PC-9 (cell line): ENCODE measurements at regions not wholly inside any gene's neighbourhood (a gene's known extent, or its start where the extent isn't known, plus 50 kb on each side); places are given as distances from the start of the nearest gene placed in this dataset.

ENCODE experiments used
- EZH2 ChIP-seq: fragments of 200-600 bp; sonication (generic); IDR thresholded peaks from 2 replicates; pipeline ENCODE4 v1.8.0; 2017; ENCODE audit warnings: antibody characterized with exemption, low read depth
- TF ChIP-seq, protein P1 (sequence below): fragments of 200-600 bp; sonication (generic); conservative IDR thresholded peaks from 2 replicates; pipeline ENCODE4 v1.6.1; 2017; ENCODE audit warnings: mixed run types, antibody characterized with exemption, mild to moderate bottlenecking, moderate library complexity

DNA sequence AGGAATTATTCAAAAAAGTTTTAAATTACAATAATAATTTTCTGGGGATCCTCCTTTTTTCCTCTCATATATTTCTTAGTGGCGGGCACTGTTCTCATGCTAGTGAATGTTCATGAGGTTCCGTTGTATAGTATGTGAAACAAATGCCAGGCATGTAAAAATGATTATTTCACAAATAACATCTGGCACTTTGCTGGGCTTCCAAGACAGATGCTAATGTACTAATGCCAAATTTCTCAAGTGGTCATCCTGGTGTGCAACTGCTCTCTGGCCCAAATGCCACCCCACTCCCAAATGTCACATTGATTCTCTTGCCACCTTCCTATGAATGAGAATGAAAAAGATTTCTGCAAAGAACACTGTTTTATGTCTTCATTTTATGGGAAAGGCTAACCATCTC lies 564.0 kb upstream of the GCFC2 start:
- no peak for TF ChIP-seq EZH2
- TF ChIP-seq, protein P1, sequence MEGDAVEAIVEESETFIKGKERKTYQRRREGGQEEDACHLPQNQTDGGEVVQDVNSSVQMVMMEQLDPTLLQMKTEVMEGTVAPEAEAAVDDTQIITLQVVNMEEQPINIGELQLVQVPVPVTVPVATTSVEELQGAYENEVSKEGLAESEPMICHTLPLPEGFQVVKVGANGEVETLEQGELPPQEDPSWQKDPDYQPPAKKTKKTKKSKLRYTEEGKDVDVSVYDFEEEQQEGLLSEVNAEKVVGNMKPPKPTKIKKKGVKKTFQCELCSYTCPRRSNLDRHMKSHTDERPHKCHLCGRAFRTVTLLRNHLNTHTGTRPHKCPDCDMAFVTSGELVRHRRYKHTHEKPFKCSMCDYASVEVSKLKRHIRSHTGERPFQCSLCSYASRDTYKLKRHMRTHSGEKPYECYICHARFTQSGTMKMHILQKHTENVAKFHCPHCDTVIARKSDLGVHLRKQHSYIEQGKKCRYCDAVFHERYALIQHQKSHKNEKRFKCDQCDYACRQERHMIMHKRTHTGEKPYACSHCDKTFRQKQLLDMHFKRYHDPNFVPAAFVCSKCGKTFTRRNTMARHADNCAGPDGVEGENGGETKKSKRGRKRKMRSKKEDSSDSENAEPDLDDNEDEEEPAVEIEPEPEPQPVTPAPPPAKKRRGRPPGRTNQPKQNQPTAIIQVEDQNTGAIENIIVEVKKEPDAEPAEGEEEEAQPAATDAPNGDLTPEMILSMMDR, result no peak
